Sigmoid colon (tissue), 4 donors: ENCODE measurements at regions not wholly inside any gene's neighbourhood (a gene's known extent, or its start where the extent isn't known, plus 50 kb on each side); places are given as distances from the start of the nearest gene placed in this dataset.
"Not testable (repeated sequence)": the region's sequence is repeated elsewhere in the genome, so short reads cannot be mapped to it uniquely, and the experiment has no call there.

Experiments used
- CTCF ChIP-seq, 4 experiments: fragments of 450-650 bp in 3 of 4; fragments of 200-600 bp in 1 of 4; IDR thresholded peaks; one replicate each; pipeline ENCODE4 v1.5.1; 2016 to 2019; ENCODE audit warnings: antibody characterized with exemption in 4 of 4, mild to moderate bottlenecking in 3 of 4, moderate library complexity in 2 of 4
- POLR2A ChIP-seq, 2 donors: fragments of 450-650 bp; IDR thresholded peaks; one replicate each; pipeline ENCODE4 v1.6.1; 2016; ENCODE audit warnings: antibody characterized with exemption in 2 of 2, mild to moderate bottlenecking in 2 of 2, moderate library complexity in 2 of 2
- POLR2AphosphoS5 ChIP-seq, 4 donors: sonication (generic); formaldehyde crosslinking; IDR thresholded peaks; one replicate each; pipeline ENCODE4 v1.6.1; 2017; ENCODE audit warnings: antibody characterized with exemption in 4 of 4

- TF ChIP-seq CTCF, POLR2A, POLR2AphosphoS5 (IDR thresholded peaks at IDR 0.05): not testable (repeated sequence)
These were observed 150.1 kb downstream of the PTPRU start for GRCh38 chr1:29386453-29386852.
